ENCODE measurements at regions not wholly inside any gene's neighbourhood (a gene's known extent, or its start where the extent isn't known, plus 50 kb on each side); places are given as distances from the start of the nearest gene placed in this dataset.

DNA sequence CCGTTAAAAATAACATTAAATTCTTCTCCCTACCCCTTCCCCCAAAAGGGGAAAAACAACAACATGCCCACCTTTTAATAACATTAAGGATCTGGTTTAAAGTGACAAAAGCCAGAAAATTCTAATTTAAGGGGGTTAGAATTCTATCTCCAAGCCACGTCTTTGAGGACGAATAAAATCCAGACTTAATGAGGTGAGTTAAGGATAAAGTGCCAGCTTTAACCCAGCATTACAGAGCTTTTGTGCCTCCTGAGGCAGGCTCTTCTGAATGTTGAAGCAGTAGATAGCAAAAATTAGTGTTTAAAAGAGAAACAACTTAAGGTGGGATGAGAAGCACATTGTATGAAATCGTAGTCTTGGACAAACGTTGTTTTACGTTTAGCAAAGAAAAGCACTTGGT lies 329.0 kb upstream of the MPDZ start (continued):
- no peak for TF ChIP-seq RARB (CRISPR knock-in tag; IDR thresholded peaks at IDR 0.05)
- no peak for TF ChIP-seq SNAI2 (CRISPR knock-in tag; IDR thresholded peaks at IDR 0.05)
- no peak for TF ChIP-seq ZFP30 (CRISPR knock-in tag; IDR thresholded peaks at IDR 0.05)
- TF ChIP-seq ZNF8 (CRISPR knock-in tag; IDR thresholded peaks at IDR 0.05), result no peak
- no peak for TF ChIP-seq TOX (CRISPR knock-in tag; IDR thresholded peaks at IDR 0.05; ENCODE audit: borderline replicate concordance)
- no peak for TF ChIP-seq ZNF70 (CRISPR knock-in tag; IDR thresholded peaks at IDR 0.05)

DNA sequence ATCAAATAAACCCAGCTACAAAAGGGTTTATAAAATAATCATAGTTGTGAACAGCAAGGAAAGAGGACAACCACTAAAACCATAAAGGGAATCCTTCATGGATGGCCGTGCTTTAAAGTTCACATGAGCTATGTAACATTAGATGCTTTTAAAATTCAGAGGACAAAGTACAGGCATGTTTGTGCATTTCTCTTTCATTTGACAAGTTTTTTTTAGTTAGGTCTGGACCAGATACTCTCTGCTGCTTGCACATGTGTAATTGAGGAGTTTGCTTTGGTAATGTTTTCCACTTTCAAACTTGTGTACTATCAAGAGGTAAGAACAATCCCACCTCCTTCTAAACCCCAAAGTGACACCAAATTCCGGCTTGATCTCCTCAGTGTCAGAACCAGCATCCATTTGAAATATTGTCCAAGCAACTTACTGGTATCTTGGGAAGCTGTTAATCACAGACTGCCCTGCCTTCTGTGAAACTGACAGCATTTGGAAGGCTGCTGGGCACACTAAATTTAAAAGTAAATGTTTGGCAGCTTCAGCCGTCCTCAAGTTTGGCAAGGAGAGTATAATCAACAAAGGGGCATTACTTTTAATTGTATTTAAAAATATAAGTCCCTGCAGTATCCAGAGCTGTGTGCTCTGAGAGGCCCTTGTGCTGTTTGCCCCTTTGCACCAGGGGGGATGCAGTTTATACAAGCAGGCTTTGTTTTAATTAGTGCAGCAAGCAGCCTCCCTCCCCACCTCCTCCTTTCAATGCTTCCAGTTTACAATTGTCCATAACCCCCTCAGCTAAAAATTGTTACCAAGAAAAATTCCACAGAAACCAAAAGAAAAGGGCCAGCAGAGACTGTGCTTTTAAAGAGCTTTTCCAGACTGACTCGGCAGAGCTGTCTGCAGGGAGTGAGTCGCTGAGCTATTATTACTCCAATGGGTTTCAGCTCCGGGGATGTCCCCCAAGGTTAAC lies 328.3 kb upstream of the MPDZ start:
- TF ChIP-seq ARNTL (CRISPR knock-in tag; IDR thresholded peaks at IDR 0.05; ENCODE audit: borderline replicate concordance, low read depth) (no peak), ESRRG (CRISPR knock-in tag; IDR thresholded peaks at IDR 0.05) (no peak), CSDC2 (CRISPR knock-in tag; IDR thresholded peaks at IDR 0.05) (no peak), PPARA (CRISPR knock-in tag; IDR thresholded peaks at IDR 0.05; ENCODE audit: borderline replicate concordance) (no peak), TOX (CRISPR knock-in tag; IDR thresholded peaks at IDR 0.05; ENCODE audit: borderline replicate concordance) (no peak), ZFP30 (CRISPR knock-in tag; IDR thresholded peaks at IDR 0.05) (no peak), OSR1 (CRISPR knock-in tag; IDR thresholded peaks at IDR 0.05) (no peak), ZNF8 (CRISPR knock-in tag; IDR thresholded peaks at IDR 0.05) (no peak), ISL1 (CRISPR knock-in tag; IDR thresholded peaks at IDR 0.05) (no peak), GLIS3 (CRISPR knock-in tag; IDR thresholded peaks at IDR 0.05) (no peak), BACH2 (CRISPR knock-in tag; IDR thresholded peaks at IDR 0.05; ENCODE audit: borderline replicate concordance) (no peak), ZFP3 (CRISPR knock-in tag; IDR thresholded peaks at IDR 0.05) (no peak), ZNF70 (CRISPR knock-in tag; IDR thresholded peaks at IDR 0.05) (no peak)
- TF ChIP-seq, protein P1, sequence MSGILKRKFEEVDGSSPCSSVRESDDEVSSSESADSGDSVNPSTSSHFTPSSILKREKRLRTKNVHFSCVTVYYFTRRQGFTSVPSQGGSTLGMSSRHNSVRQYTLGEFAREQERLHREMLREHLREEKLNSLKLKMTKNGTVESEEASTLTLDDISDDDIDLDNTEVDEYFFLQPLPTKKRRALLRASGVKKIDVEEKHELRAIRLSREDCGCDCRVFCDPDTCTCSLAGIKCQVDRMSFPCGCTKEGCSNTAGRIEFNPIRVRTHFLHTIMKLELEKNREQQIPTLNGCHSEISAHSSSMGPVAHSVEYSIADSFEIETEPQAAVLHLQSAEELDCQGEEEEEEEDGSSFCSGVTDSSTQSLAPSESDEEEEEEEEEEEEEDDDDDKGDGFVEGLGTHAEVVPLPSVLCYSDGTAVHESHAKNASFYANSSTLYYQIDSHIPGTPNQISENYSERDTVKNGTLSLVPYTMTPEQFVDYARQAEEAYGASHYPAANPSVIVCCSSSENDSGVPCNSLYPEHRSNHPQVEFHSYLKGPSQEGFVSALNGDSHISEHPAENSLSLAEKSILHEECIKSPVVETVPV (CRISPR knock-in tag; IDR thresholded peaks at IDR 0.05), result no peak
- TF ChIP-seq, protein P2, sequence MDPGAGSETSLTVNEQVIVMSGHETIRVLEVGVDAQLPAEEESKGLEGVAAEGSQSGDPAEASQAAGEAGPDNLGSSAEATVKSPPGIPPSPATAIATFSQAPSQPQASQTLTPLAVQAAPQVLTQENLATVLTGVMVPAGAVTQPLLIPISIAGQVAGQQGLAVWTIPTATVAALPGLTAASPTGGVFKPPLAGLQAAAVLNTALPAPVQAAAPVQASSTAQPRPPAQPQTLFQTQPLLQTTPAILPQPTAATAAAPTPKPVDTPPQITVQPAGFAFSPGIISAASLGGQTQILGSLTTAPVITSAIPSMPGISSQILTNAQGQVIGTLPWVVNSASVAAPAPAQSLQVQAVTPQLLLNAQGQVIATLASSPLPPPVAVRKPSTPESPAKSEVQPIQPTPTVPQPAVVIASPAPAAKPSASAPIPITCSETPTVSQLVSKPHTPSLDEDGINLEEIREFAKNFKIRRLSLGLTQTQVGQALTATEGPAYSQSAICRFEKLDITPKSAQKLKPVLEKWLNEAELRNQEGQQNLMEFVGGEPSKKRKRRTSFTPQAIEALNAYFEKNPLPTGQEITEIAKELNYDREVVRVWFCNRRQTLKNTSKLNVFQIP (CRISPR knock-in tag; IDR thresholded peaks at IDR 0.05; ENCODE audit: borderline replicate concordance, low read depth), result no peak

DNA sequence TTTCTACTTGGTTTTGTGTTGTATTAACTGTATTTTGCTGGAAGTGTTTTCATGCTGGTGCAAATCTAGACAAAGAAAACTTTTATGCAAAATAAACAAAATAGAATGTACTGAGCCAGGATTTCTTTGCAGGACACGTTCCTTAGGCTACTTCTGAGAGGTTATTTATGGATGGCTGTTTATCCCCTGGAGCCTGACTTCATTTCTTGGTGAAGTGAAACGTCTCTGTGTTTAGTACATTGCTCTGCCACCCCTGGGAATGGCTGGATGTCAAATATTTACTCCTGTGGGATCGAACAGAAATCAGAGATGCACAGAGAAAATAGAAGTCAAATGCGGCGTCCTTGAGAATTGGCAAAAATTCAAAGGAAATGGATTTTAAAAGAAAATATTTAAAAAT lies 327.1 kb upstream of the MPDZ start:
- no peak for TF ChIP-seq SNAI2 (CRISPR knock-in tag; IDR thresholded peaks at IDR 0.05)
- ATAC-seq, result no peak

More for the DNA sequence above, 328.3 kb upstream of the MPDZ start:
- ATAC-seq, result peak; percentile 91

DNA sequence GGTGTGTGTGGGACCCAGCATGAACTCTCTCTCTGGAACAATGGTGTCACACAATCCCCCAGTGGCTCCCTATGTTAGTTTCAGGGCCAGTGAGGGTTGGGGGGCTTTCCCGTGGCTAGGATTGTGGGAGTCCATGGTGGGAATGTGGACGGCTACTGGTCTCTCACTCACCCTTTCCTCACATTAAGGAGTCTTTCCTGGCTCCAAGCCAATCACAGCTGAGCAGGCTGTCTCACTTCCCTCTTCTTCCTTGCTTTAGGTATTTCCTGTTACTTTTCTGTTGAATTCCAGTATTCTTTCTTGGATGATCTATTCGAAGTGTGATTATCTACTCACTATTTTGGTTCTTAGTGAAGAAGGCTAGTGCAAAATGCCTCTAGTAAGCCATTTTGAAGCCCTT lies 324.4 kb upstream of the MPDZ start:
- TF ChIP-seq, protein P1 (CRISPR knock-in tag; IDR thresholded peaks at IDR 0.05), result no peak
- TF ChIP-seq TCF4 (CRISPR knock-in tag; IDR thresholded peaks at IDR 0.05; ENCODE audit: borderline replicate concordance) (no peak), OSR1 (CRISPR knock-in tag; IDR thresholded peaks at IDR 0.05) (no peak), ZFP3 (CRISPR knock-in tag; IDR thresholded peaks at IDR 0.05) (no peak), RARB (CRISPR knock-in tag; IDR thresholded peaks at IDR 0.05) (no peak), BACH2 (CRISPR knock-in tag; IDR thresholded peaks at IDR 0.05; ENCODE audit: borderline replicate concordance) (no peak), ARNTL (CRISPR knock-in tag; IDR thresholded peaks at IDR 0.05; ENCODE audit: borderline replicate concordance, low read depth) (no peak)
- TF ChIP-seq, protein P3, sequence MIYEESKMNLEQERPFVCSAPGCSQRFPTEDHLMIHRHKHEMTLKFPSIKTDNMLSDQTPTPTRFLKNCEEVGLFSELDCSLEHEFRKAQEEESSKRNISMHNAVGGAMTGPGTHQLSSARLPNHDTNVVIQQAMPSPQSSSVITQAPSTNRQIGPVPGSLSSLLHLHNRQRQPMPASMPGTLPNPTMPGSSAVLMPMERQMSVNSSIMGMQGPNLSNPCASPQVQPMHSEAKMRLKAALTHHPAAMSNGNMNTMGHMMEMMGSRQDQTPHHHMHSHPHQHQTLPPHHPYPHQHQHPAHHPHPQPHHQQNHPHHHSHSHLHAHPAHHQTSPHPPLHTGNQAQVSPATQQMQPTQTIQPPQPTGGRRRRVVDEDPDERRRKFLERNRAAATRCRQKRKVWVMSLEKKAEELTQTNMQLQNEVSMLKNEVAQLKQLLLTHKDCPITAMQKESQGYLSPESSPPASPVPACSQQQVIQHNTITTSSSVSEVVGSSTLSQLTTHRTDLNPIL (CRISPR knock-in tag; IDR thresholded peaks at IDR 0.05; ENCODE audit: low read depth), result no peak
- TF ChIP-seq, protein P4, sequence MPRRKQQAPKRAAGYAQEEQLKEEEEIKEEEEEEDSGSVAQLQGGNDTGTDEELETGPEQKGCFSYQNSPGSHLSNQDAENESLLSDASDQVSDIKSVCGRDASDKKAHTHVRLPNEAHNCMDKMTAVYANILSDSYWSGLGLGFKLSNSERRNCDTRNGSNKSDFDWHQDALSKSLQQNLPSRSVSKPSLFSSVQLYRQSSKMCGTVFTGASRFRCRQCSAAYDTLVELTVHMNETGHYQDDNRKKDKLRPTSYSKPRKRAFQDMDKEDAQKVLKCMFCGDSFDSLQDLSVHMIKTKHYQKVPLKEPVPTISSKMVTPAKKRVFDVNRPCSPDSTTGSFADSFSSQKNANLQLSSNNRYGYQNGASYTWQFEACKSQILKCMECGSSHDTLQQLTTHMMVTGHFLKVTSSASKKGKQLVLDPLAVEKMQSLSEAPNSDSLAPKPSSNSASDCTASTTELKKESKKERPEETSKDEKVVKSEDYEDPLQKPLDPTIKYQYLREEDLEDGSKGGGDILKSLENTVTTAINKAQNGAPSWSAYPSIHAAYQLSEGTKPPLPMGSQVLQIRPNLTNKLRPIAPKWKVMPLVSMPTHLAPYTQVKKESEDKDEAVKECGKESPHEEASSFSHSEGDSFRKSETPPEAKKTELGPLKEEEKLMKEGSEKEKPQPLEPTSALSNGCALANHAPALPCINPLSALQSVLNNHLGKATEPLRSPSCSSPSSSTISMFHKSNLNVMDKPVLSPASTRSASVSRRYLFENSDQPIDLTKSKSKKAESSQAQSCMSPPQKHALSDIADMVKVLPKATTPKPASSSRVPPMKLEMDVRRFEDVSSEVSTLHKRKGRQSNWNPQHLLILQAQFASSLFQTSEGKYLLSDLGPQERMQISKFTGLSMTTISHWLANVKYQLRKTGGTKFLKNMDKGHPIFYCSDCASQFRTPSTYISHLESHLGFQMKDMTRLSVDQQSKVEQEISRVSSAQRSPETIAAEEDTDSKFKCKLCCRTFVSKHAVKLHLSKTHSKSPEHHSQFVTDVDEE (CRISPR knock-in tag; IDR thresholded peaks at IDR 0.05), result no peak
- no peak for ATAC-seq

Measured in SK-N-SH treated with all-trans-retinoic acid at 6 μM for 48 hours (cell line).